Activated CD4-positive, alpha-beta T cell treated with anti-CD3 and anti-CD28 coated beads, Interleukin-2, Interleukin-4, amounts not matched to agents 100 ng/mL and 50 ng/mL, durations not matched to agents 16 hours and 8 hours (primary cell): ENCODE measurements at regions not wholly inside any gene's neighbourhood (a gene's known extent, or its start where the extent isn't known, plus 50 kb on each side); places are given as distances from the start of the nearest gene placed in this dataset.

Experiments
- DNase-seq: peaks from one replicate; pipeline ENCODE4 v3.0.0-alpha.2; 2020; ENCODE audit warnings: low spot score

DNA sequence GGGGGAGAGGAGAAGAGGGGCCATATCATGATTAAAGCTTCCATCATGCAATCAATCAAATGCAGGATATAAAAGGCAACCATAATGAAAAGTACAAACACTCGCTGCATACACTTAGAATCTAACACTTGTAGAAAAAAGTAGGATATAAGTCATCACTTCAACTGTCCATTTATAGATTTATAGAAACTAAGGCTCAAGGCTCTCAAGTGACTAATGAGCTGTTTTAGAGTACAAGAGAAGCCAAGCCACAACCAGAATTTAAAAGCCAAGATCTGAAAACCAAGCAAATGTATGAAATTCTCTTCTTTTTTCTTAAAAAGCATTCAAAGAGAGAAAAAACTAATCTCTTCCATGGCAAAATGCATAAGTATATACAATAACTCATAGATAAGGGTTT is 160.2 kb upstream of the BLID start:
- no peak for DNase-seq

DNA sequence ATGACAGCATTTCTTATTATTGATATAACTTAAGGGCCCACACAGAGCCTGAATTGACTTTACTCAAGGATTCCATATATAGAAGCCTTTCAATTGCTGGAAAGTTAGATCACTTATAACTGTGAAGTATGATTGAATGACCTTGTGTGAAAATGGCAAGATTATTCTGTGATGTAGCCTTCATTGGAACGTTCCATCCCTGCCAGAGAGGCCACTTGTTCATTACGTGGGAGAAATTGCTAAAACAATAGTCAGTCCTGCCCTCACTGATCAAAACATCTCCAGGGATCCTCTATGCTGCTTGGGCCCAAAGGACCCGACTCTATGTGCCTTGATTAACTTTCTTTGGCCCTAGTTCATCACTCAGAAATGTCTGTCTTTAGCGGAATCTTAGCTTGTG is 159.5 kb upstream of the BLID start:
- DNase-seq, result no peak

DNA sequence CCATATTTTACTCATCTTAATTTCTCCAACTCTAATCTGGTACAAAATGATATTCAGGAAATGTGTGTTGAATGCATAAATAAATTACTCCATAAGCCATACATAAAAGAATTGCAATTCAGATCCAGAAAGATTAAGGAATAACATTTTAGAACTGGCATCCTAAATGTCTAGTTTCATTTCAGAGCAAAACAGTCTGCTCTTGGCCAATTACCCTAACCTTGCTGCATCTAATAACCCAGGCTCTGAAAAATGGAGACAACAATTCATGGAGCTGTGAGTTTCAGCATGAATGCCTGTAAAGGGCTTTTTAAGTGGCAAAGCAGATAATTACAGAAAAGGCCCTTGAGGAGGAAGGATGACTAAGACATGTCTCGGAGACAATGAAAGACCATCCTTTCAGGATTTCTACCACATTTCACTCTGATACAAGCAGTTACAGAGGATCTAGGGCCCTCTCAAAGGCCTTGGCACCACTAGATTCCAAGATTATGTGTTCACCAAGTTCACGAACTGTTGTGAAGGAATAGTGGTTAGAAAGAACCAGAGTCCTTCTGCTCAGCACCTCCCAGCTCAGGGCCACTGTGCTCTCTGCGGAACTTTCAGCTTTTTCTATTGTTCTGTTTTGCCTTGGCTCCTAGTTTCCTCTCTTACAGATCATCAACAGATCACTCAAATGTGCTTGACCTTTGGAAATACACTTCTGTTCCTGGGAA is 157.6 kb upstream of the BLID start:
- DNase-seq, result no peak

DNA sequence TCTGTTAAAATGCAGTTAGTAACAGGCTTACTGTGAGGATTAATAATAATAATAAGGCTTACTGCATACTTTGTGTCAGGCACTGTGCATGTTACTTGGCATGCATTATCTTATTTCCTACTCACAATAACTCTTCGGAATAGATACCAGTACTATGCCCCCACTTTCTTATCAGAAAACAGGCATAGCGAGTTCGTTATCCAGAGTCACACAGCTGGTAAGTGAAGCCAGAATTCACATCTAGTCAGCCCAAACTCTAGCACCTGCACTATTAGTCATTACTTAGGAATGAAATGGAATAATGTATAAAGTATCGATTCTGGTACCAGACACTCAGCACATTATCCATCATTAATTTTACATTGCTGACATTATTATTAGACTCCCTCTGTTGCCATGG is 155.7 kb upstream of the BLID start:
- DNase-seq, result no peak

DNA sequence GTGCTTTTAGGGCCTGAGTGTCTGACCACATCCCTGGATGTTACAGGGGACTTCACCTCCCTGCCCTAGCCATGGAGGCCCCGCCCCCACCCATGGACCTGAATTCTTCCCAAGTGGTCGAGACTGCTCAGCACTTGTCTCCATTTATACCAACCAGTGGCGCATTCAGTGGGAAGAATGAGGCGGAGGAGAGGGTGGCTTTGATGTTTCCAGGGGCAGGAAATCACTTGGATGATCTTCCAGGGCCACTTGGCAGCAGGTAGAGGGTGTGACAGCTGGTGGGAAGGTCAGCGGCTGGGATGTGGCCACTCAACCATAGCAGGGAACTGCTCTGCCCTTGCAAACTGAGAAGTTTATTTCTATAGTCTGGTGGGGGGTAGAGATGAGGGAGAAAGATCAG is 155.1 kb upstream of the BLID start:
- DNase-seq, result no peak

DNA sequence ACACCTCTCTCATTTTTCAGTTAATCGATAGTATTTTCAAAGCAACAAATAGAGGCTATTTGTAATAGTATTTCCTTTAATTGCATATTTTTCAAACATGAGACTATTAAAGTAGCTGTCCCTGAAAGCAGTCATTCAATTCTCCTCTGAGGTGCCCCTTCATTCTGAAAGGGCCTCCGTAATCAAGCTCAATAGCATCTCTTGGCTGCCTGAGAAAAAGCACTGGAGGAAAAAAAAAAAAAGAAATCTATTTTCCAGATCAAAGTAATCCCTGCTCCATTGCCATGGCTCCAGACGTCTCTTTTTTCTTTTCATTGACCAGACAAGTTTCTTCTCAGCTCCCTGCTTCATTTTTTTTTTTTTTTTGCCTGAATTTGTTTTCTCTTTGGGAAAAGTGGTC is 154.5 kb upstream of the BLID start:
- no peak for DNase-seq

DNA sequence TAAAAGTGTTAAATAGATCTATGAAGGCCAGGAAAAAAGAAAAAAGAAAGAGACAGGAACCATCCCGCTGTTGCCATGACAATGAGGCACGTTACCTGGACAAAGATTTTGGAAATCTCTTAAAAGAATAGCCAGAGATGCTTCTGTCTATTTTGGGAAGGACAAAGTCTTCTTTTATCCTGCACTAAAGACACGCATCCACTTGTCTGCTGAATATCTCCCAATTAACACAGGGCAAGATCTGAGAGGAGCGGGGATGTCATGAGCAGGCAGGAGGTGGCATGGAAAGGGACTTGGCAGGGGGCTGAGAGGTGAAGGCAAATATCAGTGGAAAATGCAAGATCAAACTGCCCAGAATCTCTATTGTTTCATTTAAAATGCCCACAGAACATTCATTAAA is 153.8 kb upstream of the BLID start:
- DNase-seq, result no peak

DNA sequence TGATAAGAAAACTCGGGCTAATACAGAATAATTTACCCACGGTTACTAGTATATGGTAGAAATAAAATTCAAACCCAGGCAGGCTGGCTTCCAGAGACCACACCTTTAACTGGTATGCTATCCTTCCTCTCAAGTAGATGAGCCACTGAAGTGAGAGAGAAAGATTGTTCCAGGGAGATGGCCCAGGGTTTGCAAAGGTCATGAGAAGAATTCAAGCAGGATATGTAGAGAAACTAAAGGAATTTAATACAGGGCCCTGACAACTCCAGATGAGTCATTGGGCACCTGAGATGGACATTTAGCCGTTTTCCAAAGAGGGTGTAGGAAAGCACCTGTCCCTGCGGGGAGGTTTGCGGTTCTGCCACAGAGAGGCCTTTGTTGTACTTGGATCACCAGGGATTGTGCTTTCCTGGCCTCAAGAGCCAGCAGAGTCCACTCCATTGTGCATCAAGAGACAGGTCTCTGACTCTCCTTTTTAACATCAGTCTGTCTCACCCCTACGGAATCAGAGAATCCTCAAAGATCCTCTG is 152.7 kb upstream of the BLID start:
- no peak for DNase-seq

DNA sequence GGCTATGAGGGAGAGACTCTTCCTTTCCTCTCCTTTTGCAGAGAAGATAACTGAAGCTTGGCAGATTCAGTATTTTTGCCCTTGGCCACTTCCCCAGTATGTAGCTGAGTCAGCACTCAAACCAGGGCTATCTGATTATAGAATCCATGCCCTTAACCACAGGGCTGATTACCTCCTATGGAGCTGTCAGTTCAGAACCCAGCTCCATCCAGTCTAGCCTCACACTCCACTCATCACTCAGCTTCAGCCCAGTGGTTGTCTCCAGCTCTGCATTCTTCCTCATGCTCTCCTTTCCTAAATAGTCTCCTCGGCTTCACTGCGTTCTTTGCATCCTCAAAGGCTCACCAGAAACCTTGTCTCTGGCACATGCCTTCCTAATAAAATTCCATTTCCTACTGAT is 151.6 kb upstream of the BLID start:
- no peak for DNase-seq

DNA sequence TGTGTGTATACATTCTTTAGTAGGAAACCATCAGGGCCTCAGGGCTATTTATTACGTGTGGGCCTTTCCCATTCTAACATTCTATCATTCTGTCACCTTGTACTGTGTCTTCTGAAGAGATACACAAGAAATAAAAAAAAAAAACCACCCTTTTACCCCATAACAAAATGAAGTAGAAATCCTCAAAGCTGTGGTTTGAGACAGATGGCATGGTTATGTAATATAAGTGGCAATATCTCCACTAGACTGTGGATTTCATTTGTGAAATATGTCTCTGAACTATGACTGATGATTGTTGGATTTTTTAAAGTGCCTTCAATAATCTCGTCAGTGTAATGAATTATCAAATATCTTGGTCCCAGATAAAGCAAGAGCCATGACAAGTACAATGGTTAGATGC is 150.0 kb upstream of the BLID start:
- no peak for DNase-seq

DNA sequence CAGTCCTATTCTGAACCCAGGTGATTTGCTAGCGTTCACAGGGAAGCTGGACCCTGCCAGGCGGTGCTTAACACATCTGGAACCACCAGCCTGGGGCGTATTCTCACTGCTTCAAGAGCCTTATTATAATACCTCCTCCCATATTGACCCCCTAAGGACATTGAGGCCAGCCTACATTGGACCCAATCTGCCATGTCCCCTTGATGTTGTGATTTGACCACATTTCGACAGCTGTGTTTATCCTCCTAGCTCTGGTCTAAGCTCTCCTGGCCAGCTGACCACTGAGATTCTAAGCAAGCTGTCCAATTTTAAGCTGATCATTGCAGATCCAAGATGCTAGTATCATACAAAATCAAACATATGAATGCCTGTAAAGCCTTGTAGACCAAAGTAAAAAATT is 148.1 kb upstream of the BLID start:
- no peak for DNase-seq

DNA sequence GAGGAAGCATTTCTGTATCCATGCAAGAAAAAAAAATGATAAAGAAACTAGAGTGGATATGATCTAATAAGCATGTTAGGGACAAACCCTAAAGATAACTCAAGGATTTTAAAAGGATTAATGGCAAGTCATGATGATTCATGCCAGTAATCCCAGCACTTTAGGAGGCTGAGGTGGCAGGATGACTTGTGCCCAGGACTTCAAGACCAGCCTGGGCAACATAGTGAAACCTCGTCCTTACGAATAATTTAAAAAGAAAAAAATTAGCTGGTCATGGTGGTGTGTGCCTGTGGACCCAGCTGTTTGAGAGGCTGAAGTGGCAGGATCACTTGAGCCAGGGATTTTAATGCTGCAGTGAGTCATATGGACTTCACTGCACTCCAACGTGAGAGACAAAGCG is 145.5 kb upstream of the BLID start:
- no peak for DNase-seq

DNA sequence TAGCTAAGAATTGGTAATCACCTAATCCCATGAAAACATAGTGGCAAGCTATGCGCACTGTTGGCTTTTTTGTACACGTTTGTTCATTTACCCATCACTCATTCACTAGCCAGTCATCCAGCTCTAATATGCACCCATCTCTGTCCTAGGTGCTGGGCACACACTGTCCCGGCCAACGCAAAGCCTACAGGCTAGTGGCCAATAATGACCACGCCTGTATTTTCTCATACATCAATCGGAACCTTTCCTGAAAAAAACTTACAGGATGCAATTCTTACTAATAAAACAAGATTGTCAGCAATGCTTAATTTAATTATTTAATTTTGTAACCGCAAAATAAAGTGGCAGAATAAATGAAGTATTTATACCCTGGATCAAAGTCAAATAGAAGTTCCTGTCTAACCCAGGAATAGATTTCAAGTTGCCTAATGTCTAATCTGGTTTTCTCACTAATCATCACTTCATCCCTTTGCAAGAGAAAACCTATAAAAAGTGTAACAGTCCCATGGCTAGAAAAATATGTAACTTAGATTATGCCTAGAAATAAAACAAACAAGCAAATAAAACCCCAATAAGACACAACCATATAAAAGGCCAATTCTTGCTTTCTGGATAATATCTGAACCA is 143.3 kb upstream of the BLID start:
- no peak for DNase-seq

DNA sequence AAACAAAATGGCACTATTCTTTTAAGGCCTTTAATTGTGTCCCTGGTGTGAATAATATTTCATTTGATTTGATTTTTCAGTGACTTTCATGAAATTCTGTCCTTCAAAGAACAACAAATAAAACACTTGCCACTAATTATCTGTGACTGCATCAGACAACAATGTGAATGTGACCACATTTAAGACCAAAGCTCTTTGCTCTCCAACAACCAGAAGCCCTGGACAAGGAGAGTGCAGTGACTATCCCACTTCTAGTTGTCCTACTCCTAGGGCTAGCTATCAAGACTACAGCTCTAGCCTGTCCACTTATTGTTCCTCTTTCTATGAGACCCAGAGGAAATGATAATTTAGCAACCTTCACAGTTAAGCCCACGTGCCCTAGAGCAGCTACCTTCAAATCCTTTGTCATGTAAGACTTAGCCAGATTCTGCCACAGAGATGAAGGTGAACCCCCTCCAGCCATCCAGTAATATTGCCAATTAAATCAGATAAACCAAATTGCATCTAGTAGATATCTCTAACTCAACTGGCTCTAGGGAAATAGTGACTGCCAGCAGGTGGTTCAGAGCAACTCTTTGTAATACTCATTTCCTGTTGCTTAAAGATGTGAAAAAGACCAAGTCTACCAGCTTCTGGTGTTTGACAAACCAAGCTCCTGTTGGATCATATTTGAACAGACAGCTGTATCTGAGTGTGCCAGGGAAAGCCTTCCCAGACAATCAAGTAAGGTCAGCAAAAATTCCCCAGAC is 142.6 kb upstream of the BLID start:
- no peak for DNase-seq

DNA sequence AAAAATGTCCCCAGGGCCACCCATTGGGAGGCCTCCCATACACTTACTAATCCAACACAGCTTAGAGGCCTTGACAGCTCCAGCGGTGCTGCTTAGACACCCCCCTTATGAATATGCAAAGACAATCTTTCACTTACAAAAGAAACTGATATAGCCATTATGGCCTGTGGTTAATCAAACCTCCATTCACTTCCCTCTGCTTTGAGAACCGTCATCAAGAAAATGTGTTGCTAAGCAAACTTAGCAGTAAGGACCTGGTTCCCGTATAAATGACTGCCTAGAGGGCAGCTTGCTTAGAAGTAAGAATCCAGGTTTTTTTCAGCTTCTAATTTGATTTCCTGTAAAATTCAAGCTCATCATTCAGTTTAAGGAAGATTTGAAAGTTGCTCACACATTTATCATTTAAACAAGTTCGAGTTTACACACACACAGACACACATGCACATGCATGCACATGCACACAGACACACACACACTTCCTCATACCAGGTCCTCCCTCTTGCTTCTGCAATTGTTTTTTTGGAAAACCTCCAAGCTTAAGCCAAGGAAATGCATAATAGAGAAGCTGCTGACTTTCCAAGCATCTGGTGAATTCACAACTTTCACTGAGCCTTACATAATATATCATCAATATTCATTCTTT is 137.7 kb upstream of the BLID start:
- DNase-seq, result no peak

DNA sequence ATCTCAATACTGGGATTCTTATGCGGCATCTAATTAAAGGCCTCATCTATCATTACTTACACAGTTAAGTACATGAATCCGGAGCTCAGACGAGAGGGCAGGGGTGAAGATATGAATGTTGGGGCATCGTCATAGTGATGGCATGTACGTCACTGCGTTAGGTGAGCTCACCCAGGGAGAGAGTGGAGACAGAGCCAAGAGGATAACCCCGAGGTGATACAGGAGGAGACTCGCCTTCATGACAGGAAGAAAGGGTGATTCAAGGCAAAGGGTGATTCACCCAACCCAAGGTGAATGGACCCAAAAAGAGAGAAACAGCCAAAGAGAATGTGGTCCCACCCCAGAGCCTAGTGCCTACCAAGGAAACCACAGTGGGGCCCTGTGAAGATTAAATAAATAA is 132.9 kb upstream of the BLID start:
- DNase-seq, result no peak

DNA sequence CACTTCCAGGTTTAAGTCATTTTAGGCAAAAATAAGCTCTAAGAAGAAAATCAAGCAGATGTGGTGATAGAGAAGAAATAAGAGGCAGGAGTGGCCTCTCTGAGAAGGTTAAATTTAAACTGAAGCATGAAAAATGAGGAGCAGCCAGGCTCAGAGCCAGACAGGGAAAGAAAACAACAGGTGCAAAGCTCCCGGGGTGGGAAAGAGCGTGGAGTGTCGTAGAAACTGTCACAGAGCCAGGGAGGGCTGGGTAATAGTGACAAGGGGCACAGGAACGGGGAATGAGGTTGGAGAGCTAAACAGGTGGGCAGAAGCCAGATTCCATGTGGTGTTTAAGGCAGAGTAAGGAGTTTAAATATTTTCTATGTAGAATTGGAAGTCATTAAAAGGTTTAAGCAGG is 132.1 kb upstream of the BLID start:
- DNase-seq, result no peak

DNA sequence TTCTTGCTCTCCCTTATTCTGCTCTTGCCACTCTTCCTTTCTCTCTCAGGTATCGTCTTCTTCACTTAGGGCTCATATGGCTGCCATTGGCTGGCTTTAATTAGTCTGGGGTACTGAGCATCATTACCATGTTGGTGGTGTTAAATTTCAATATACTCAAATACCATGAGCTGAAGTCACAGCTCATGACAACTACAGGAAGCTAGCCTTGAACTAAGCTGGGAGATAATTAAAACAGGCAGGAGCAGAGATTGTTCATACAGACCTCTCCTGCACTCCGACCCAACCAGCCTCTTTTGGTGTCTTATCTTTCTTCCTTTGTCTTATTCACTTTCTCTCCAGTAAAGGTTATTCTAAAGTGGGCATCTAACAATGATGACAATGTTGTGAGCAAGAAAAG is 130.9 kb upstream of the BLID start:
- no peak for DNase-seq

DNA sequence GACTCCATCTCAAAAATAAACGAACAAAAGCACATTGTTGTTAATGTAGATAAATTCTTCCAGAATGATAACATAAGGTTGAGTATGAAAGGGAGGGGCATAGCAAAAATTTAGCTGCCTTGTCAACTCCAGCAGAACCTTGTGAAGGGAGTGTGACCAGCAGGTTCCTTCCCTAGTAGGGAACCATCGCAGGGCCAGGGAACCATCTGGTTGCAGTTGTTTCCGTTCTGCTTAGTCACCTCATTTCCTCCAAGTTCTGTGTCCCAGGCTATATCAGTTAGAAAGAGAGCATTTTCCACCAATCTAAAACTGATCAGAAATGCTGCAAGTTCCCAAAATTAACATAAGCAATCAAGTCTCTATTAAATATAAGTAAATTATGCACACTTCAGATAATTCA is 126.7 kb upstream of the BLID start:
- no peak for DNase-seq

DNA sequence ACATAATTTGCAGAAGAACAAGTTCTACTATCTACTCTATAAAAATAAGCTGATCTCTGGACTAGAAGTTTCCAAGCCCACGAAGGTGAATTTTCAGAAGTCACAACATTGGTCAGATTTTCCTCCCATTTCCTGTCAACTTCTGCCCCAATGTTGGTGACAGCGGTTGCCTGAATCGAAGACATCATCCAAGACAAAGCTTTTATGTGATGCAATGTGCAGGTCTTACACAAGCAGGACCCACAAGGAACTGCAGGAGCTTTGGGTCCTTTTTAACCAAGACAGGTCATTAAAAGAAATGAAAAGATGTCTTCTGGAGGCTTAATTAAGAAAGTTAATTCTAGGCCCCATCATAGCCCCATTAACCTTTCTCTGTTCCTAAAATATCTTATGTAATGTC is 125.6 kb upstream of the BLID start:
- DNase-seq, result no peak

DNA sequence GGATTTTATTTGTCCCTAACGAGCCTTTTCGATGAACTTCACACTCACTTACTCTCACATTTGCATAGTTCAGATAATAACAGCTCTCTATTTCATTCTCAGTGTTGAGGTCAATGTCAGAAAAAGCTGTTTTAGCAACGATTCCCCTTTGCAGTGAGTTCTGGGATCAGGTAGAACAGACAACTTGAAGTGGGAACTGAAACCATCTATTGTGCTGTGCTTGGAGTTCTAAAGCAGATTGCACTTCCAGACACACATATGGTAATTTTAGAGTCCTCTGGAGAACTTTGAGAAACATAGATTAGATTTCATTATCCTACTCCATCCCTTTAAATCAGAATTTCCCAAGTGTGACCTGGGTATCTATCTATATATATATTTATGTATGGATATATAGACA is 124.6 kb upstream of the BLID start:
- no peak for DNase-seq

DNA sequence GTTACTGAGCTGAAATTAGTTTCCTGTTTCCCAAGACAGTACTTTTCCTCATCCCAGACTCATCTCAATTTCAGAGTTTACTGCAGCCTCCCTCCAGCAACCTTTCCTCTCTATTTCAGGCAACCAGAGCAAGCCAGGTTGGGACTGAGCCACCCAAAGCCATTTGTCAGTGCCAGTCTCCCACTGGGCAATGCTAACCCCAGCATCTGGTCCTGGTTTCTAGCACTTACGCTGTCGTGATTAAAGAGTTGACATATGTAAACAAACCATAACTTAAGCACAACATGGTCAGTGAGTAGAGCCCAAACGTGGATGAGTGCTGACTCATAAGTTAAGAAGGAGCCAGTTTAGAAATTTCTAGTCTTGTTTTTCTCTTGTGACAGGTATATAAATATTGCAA is 119.6 kb upstream of the BLID start:
- DNase-seq, result no peak

DNA sequence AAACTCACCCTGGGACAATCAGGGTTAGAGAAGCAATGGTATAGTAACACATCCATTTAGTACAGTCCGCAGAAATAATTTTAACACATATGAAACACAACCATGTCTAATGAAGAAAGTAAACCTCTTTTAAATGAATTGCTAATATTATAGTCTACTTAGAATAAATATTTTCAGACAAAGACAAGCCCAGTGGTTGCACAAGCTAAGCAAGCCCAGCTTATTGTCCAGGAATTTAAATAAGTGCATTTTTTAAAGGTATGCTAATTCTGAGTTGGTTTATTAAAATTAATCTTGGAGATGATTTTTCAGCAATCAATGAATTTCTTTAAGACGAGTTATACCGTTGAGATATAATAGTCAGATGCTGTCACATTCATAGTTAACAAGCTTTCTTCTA is 118.8 kb upstream of the BLID start:
- DNase-seq, result no peak
